A673 (cell line): ENCODE measurements at regions not wholly inside any gene's neighbourhood (a gene's known extent, or its start where the extent isn't known, plus 50 kb on each side); places are given as distances from the start of the nearest gene placed in this dataset.
A peak's percentile ranks its signal among the peaks of the same experiment; 100 is the strongest.

Source experiments
- BruUV-seq: library from RNA; stranded (reverse); fragments of 400-500 nt; replicated peaks from 2 replicates; lab custom pipeline; 2021; lab: Mats Ljungman, UMichigan
- CTCF ChIA-PET: fragments of 300-600 bp; sonication (Branson Sonifier 250); formaldehyde crosslinking; loops from one replicate; lab custom pipeline; 2022; ENCODE audit warnings: antibody characterized with exemption; lab: Charles Lee
- POLR2A ChIA-PET: fragments of 300-600 bp; sonication (Branson Sonifier 250); formaldehyde crosslinking; loops from one replicate; lab custom pipeline; 2022; ENCODE audit warnings: antibody characterized with exemption; ENCODE audit not compliant: low non-redundant PET; lab: Charles Lee
- DNase-seq: peaks from one replicate; pipeline ENCODE4 v3.0.0-alpha.2; 2015; ENCODE audit warnings: low spot score
- H3K27ac ChIP-seq: fragments of 200-600 bp; sonication (generic); 2 replicates; pipeline ENCODE4 v1.5.1; 2016; ENCODE audit warnings: mixed run types, low read depth, mild to moderate bottlenecking, mixed read lengths, antibody characterized with exemption, low read length; ENCODE audit not compliant: poor library complexity, severe bottlenecking
- H3K27me3 ChIP-seq: fragments of 200-600 bp; sonication (generic); replicated peaks from 2 replicates; pipeline ENCODE4 v1.6.1; 2017; ENCODE audit warnings: mixed run types, low read depth, mild to moderate bottlenecking, mixed read lengths, antibody characterized with exemption, low read length; ENCODE audit not compliant: insufficient read depth, poor library complexity
- H3K36me3 ChIP-seq: fragments of 200-600 bp; sonication (generic); 2 replicates; pipeline ENCODE4 v1.6.1; 2016; ENCODE audit warnings: mixed run types, mild to moderate bottlenecking, mixed read lengths, antibody characterized with exemption, low read length; ENCODE audit not compliant: insufficient read depth, poor library complexity, severe bottlenecking
- H3K4me1 ChIP-seq: fragments of 200-600 bp; sonication (generic); 2 replicates; pipeline ENCODE4 v1.6.1; 2017; ENCODE audit warnings: mixed run types, mild to moderate bottlenecking, mixed read lengths, antibody characterized with exemption, low read length; ENCODE audit not compliant: insufficient read depth, poor library complexity, severe bottlenecking
- H3K4me3 ChIP-seq: fragments of 200-600 bp; sonication (generic); 2 replicates; pipeline ENCODE4 v1.5.1; 2016; ENCODE audit warnings: low read depth, mixed run types, mild to moderate bottlenecking, mixed read lengths, low read length; ENCODE audit not compliant: poor library complexity, severe bottlenecking
- H3K9me3 ChIP-seq: fragments of 200-600 bp; sonication (generic); 2 replicates; pipeline ENCODE4 v1.6.1; 2016; ENCODE audit warnings: mixed run types, low read depth, mild to moderate bottlenecking, mixed read lengths, antibody characterized with exemption, low read length; ENCODE audit not compliant: poor library complexity, severe bottlenecking
- CTCF ChIP-seq: fragments of 300-800, 200-600 bp; sonication (generic); conservative IDR thresholded peaks from 2 replicates; pipeline ENCODE4 v1.5.1; 2017; ENCODE audit warnings: low read depth, mild to moderate bottlenecking, antibody characterized with exemption, low read length, moderate library complexity, mixed read lengths
- EZH2 ChIP-seq: fragments of 200-600 bp; sonication (generic); IDR thresholded peaks from 2 replicates; pipeline ENCODE4 v1.6.1; 2017; ENCODE audit warnings: borderline replicate concordance, low read depth, mild to moderate bottlenecking, mixed read lengths, antibody characterized with exemption, low read length; ENCODE audit not compliant: poor library complexity, severe bottlenecking
- intact Hi-C: fragments of 100-400 bp; cut with micrococcal nuclease; formaldehyde crosslinking; loops from one replicate; pipeline ENCODE4 v1.10.0; 2022; ENCODE audit not compliant: unreplicated experiment

GRCh38 chr7:144907577-144907976 lies 71.7 kb upstream of the TPK1 start:
- Histone ChIP-seq H3K36me3 (no peaks in the 10 kb centered on the region), H3K4me3 (no peak overlapping the region), H3K9me3 (no peaks in the 10 kb centered on the region), H3K27me3 (no peaks in the 10 kb centered on the region), H3K4me1 (no peaks in the 10 kb centered on the region), H3K27ac (no peak overlapping the region)
- POLR2A ChIA-PET, result no interaction called here
- CTCF ChIA-PET, result no interaction called here
- TF ChIP-seq CTCF (no peak), EZH2 (no peak)
- peak; percentile 15 for DNase-seq
- BruUV-seq, result no TSS peak
- intact Hi-C loops, result no loop called here

GRCh38 chr7:144903201-144903600 lies 67.3 kb upstream of the TPK1 start:
- POLR2A ChIA-PET, result no interaction called here
- no peak for DNase-seq
- no peak for TF ChIP-seq CTCF
- TF ChIP-seq EZH2, result no peak
- CTCF ChIA-PET, result no interaction called here
- BruUV-seq, result no TSS peak
- Histone ChIP-seq H3K4me1 (no peaks in the 10 kb centered on the region), H3K4me3 (no peak overlapping the region), H3K36me3 (no peaks in the 10 kb centered on the region), H3K27ac (no peak overlapping the region), H3K27me3 (no peaks in the 10 kb centered on the region), H3K9me3 (no peaks in the 10 kb centered on the region)
- intact Hi-C loops, result no loop called here

- TF ChIP-seq CTCF, result no peak
Measured at GRCh38 chr7:144892761-144893160, 56.9 kb upstream of the TPK1 start.

More at GRCh38 chr7:144892761-144893160, 56.9 kb upstream of the TPK1 start:
- Histone ChIP-seq H3K27ac (no peak overlapping the region), H3K36me3 (no peaks in the 10 kb centered on the region), H3K9me3 (no peaks in the 10 kb centered on the region), H3K4me3 (no peak overlapping the region), H3K4me1 (no peaks in the 10 kb centered on the region), H3K27me3 (no peaks in the 10 kb centered on the region)
- BruUV-seq, result no TSS peak
- no peak for DNase-seq
- intact Hi-C loops, result no loop called here
- CTCF ChIA-PET, result no interaction called here
- POLR2A ChIA-PET, result no interaction called here
